ENCODE measurements at regions not wholly inside any gene's neighbourhood (a gene's known extent, or its start where the extent isn't known, plus 50 kb on each side); places are given as distances from the start of the nearest gene placed in this dataset.
A peak's percentile ranks its signal among the peaks of the same experiment; 100 is the strongest.

- no peak overlapping the region for H3K27ac ChIP-seq
- intact Hi-C loops (cut with DNase I), result no loop called here
Measured at GRCh38 chr9:129331493-129331765, 153.4 kb upstream of the IER5L start.

GRCh38 chr9:129330711-129331492, 152.8 kb upstream of the IER5L start:
- no peak overlapping the region for H3K4me3 ChIP-seq
- ATAC-seq (no peak), DNase-seq (no peak)
- 92 to 97% (median 95%) methylated on average over 4 of the region's 4 CpGs for WGBS, 3 donors
- peaks cover 5% of the 10 kb centered on the region for H3K9me3 ChIP-seq
- no peak for TF ChIP-seq CTCF (IDR thresholded peaks at IDR 0.05)
- intact Hi-C loops (cut with DNase I), result no loop called here
- no peaks in the 10 kb centered on the region for H3K36me3 ChIP-seq (ENCODE audit: insufficient read depth in 1 of 2, low read depth in 1 of 2)
- peaks cover 11% of the 10 kb centered on the region for H3K4me1 ChIP-seq
- no peak overlapping the region for H3K27ac ChIP-seq
- peaks cover 0 to 5% (median 0%) of the 10 kb centered on the region in 3 donors for H3K27me3 ChIP-seq (ENCODE audit: insufficient read depth in 3 of 3, low read length in 2 of 3)

More at GRCh38 chr9:129331493-129331765, 153.4 kb upstream of the IER5L start:
- no peak for DNase-seq
- Histone ChIP-seq H3K9me3 (peaks cover 5% of the 10 kb centered on the region), H3K4me1 (peaks cover 16% of the 10 kb centered on the region), H3K36me3 (ENCODE audit: insufficient read depth in 1 of 2, low read depth in 1 of 2) (no peaks in the 10 kb centered on the region), H3K27me3 (ENCODE audit: insufficient read depth in 3 of 3, low read length in 2 of 3) (peaks cover 0 to 11% (median 0%) of the 10 kb centered on the region in 3 donors), H3K4me3 (no peak overlapping the region)
- no peak for TF ChIP-seq CTCF (IDR thresholded peaks at IDR 0.05)
- ATAC-seq, result no peak
- 56 to 68% (median 62%) methylated on average over 4 of the region's 4 CpGs for WGBS, 3 donors

DNA sequence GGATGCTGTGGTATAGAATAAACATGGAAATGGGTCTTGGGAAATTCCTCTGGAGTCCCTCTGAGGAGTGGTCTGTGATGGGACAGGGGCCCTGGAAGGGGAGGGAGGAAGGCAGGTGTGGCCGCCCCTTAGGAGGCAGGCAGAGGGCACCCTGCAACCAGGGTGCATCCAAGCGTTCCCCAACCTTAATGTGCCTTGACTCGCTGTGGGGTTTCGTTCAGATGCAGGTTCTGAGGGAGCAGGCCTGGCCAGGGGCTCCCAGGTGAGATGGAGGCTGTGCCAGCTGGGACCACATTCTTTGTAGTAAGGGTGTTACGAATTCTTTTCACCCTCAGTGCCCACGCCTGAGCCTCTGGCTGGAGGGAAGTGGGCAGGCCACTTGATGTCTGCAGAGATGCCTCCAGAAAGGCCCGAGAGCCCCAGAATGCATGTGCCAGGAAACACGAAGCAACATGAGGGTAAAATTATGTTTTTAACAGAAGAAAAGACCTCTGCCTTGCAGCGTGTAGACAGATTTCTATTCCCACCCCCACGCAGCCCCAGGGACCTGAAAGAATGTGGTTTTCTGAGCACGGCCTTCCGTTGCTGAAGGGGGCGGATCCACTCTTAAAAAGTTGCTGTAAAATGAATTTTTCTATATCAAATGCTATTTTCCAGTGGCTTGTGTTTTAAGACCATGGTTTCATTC, 150.4 kb upstream of the IER5L start:
- peak overlapping the region; percentile 36 for H3K27ac ChIP-seq
- no peaks in the 10 kb centered on the region for H3K36me3 ChIP-seq (ENCODE audit: insufficient read depth in 1 of 2, low read depth in 1 of 2)
- no peak for ATAC-seq
- no peak overlapping the region for H3K4me3 ChIP-seq
- H3K27me3 ChIP-seq (ENCODE audit: insufficient read depth in 3 of 3, low read length in 2 of 3), result no peaks in the 10 kb centered on the region
- intact Hi-C loops (cut with DNase I), result no loop called here
- WGBS, 3 donors, result 53 to 68% (median 59%) methylated on average over 13 of the region's 13 CpGs
- no peak for TF ChIP-seq CTCF (IDR thresholded peaks at IDR 0.05)
- H3K9me3 ChIP-seq, result peaks cover 5% of the 10 kb centered on the region
- no peaks in the 10 kb centered on the region for H3K4me1 ChIP-seq
- DNase-seq, result no peak

DNA sequence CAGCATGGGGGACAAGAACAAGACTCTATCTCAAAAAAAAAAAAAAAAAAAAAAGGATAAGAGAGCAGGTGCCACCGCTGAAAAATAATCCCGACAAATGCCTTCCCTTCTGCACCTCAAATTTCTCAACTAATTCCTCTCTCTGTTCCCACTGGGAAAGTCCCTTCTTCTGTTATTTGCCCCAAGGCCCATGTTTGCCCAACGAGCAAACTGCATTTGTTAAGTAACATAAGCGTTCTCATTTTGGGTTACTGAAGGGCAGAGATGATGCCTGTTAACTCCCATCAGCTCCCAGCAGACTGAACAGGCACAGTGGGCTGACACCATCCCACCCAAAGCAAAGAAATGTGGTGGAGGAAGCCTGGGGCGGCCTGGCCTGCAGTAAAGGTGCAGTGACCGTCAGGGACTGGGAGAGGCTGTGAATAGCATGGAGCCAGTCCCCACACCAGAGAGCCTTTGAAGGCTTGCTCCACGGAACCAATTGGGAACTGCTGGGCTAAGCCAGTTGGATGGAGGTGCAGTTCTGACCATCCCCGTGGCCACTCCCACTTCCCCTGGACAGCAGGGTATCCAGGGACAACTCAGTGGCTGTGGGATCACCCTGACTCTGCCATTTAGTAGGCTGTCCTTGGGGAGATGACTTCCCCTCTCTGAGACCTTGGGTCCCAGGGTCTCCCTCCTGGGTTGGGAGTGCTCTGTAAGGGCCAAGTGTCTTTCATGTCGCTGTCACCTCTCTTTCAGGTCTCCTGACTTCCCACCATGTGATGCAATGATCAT, 149.7 kb upstream of the IER5L start:
- WGBS, 3 donors, result 49 to 73% (median 56%) methylated on average over 9 of the region's 9 CpGs
- intact Hi-C loops (cut with DNase I), result no loop called here
- TF ChIP-seq CTCF (IDR thresholded peaks at IDR 0.05), result no peak
- no peak overlapping the region for H3K4me3 ChIP-seq
- peak overlapping the region; percentile 9 for H3K27ac ChIP-seq
- no peak for ATAC-seq
- no peaks in the 10 kb centered on the region for H3K36me3 ChIP-seq (ENCODE audit: insufficient read depth in 1 of 2, low read depth in 1 of 2)
- H3K27me3 ChIP-seq (ENCODE audit: insufficient read depth in 3 of 3, low read length in 2 of 3), result no peaks in the 10 kb centered on the region
- no peak for DNase-seq
- no peaks in the 10 kb centered on the region for H3K4me1 ChIP-seq
- peaks cover 5% of the 10 kb centered on the region for H3K9me3 ChIP-seq

Measured in psoas muscle (tissue), 7 donors.